ENCODE measurements at regions not wholly inside any gene's neighbourhood (a gene's known extent, or its start where the extent isn't known, plus 50 kb on each side); places are given as distances from the start of the nearest gene placed in this dataset.

- H3K4me1 ChIP-seq: no peaks in the 10 kb centered on the region
- TF ChIP-seq, protein P1, sequence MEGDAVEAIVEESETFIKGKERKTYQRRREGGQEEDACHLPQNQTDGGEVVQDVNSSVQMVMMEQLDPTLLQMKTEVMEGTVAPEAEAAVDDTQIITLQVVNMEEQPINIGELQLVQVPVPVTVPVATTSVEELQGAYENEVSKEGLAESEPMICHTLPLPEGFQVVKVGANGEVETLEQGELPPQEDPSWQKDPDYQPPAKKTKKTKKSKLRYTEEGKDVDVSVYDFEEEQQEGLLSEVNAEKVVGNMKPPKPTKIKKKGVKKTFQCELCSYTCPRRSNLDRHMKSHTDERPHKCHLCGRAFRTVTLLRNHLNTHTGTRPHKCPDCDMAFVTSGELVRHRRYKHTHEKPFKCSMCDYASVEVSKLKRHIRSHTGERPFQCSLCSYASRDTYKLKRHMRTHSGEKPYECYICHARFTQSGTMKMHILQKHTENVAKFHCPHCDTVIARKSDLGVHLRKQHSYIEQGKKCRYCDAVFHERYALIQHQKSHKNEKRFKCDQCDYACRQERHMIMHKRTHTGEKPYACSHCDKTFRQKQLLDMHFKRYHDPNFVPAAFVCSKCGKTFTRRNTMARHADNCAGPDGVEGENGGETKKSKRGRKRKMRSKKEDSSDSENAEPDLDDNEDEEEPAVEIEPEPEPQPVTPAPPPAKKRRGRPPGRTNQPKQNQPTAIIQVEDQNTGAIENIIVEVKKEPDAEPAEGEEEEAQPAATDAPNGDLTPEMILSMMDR (IDR thresholded peaks at IDR 0.05): no peak
- no peak for TF ChIP-seq POLR2A (IDR thresholded peaks at IDR 0.05)
- TF ChIP-seq POLR2AphosphoS5 (IDR thresholded peaks at IDR 0.05): no peak
- no peaks in the 10 kb centered on the region for H3K27me3 ChIP-seq
- H3K36me3 ChIP-seq: no peaks in the 10 kb centered on the region
- H3K4me3 ChIP-seq: no peak overlapping the region
- no peaks in the 10 kb centered on the region for H3K9me3 ChIP-seq
- intact Hi-C loops (cut with DNase I; ENCODE audit: low total_unique reads): loop anchor here (10.0 kb wide), 1 partner anchor 1862 kb away; no protein-coding TSS in a partner anchor
- no peak overlapping the region for H3K27ac ChIP-seq
- DNase-seq (ENCODE audit: low spot score in 2 of 2): no peak
Measured at GRCh38 chr2:164142755-164143154, 406.9 kb upstream of the FIGN start.

GRCh38 chr2:164141271-164141670 is 405.5 kb upstream of the FIGN start:
- Histone ChIP-seq H3K27me3 (no peaks in the 10 kb centered on the region), H3K4me3 (no peak overlapping the region), H3K27ac (no peak overlapping the region), H3K4me1 (no peaks in the 10 kb centered on the region), H3K9me3 (no peaks in the 10 kb centered on the region), H3K36me3 (no peaks in the 10 kb centered on the region)
- intact Hi-C loops (cut with DNase I; ENCODE audit: low total_unique reads): loop anchor here (10.0 kb wide), 1 partner anchor 1864 kb away; no protein-coding TSS in a partner anchor
- no peak for DNase-seq (ENCODE audit: low spot score in 2 of 2)
- no peak for TF ChIP-seq POLR2AphosphoS5 (IDR thresholded peaks at IDR 0.05)
- TF ChIP-seq POLR2A (IDR thresholded peaks at IDR 0.05): no peak
- TF ChIP-seq, protein P1 (IDR thresholded peaks at IDR 0.05): no peak

- Histone ChIP-seq H3K36me3 (no peaks in the 10 kb centered on the region), H3K27me3 (no peaks in the 10 kb centered on the region), H3K27ac (no peak overlapping the region), H3K9me3 (no peaks in the 10 kb centered on the region), H3K4me1 (no peaks in the 10 kb centered on the region), H3K4me3 (no peak overlapping the region)
- TF ChIP-seq POLR2AphosphoS5 (IDR thresholded peaks at IDR 0.05): no peak
- TF ChIP-seq, protein P1 (IDR thresholded peaks at IDR 0.05): no peak
- TF ChIP-seq POLR2A (IDR thresholded peaks at IDR 0.05): no peak
- intact Hi-C loops (cut with DNase I; ENCODE audit: low total_unique reads): no loop called here
- no peak for DNase-seq (ENCODE audit: low spot score in 2 of 2)
Measured at GRCh38 chr2:164138750-164139149, 402.9 kb upstream of the FIGN start.

DNA sequence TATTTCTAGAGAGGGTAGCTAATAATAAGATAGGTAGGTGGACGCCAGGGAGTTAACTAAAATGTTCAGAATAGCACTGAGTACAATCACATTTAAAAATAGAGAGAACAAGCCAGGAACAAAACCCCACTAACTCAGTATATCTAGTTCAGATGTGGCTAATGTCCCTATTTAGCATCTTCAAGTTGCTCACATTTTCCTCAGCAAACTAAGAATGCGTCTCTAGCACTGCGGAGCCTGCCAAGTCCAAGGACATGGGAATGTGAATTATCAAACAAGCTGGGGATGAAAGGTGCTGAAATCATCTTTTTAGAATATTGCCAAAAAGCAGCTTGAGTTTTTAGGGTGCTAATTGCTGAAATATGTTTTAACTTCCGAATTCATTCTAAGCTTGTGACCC is 398.5 kb upstream of the FIGN start:
- Histone ChIP-seq H3K27ac (no peak overlapping the region), H3K4me1 (no peaks in the 10 kb centered on the region), H3K4me3 (no peak overlapping the region), H3K36me3 (no peaks in the 10 kb centered on the region), H3K27me3 (no peaks in the 10 kb centered on the region), H3K9me3 (no peaks in the 10 kb centered on the region)
- no peak for TF ChIP-seq POLR2A (IDR thresholded peaks at IDR 0.05)
- TF ChIP-seq, protein P1 (IDR thresholded peaks at IDR 0.05): no peak
- no peak for TF ChIP-seq POLR2AphosphoS5 (IDR thresholded peaks at IDR 0.05)
- DNase-seq (ENCODE audit: low spot score in 2 of 2): no peak
- intact Hi-C loops (cut with DNase I; ENCODE audit: low total_unique reads): no loop called here

DNA sequence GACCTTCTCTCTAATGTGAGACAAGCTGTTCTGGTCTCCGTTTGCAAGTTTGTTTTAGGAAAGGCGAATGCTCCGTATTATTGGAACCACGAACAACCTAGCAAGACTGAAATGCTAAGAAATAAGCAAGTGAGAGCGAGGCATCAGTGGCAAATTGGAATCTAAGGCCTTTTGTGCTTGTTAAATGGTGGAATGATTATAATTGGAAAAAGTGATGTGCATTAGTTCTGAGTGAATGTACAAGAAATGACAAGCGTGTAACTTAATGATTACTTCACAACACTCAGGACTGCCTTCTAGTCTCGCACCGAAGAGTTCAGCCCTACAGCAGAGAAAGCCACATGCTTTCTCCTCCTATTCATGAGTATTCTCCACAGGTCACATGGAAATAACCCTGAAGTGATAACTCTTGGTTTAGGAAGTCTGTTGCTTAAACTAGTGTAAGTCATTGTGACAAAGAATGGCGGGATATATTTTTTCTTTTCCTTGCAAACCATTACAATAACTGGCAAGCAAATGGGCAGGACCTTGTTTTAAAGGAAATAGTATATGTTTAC is 392.2 kb upstream of the FIGN start:
- TF ChIP-seq POLR2A (IDR thresholded peaks at IDR 0.05) (no peak), POLR2AphosphoS5 (IDR thresholded peaks at IDR 0.05) (no peak)
- TF ChIP-seq, protein P1 (IDR thresholded peaks at IDR 0.05): no peak
- H3K27ac ChIP-seq: no peak overlapping the region
- intact Hi-C loops (cut with DNase I; ENCODE audit: low total_unique reads): no loop called here
- H3K4me1 ChIP-seq: no peaks in the 10 kb centered on the region
- no peaks in the 10 kb centered on the region for H3K27me3 ChIP-seq
- no peak for DNase-seq (ENCODE audit: low spot score in 2 of 2)
- no peaks in the 10 kb centered on the region for H3K9me3 ChIP-seq
- H3K36me3 ChIP-seq: no peaks in the 10 kb centered on the region
- H3K4me3 ChIP-seq: no peak overlapping the region
